ENCODE measurements at regions not wholly inside any gene's neighbourhood (a gene's known extent, or its start where the extent isn't known, plus 50 kb on each side); places are given as distances from the start of the nearest gene placed in this dataset.

DNA sequence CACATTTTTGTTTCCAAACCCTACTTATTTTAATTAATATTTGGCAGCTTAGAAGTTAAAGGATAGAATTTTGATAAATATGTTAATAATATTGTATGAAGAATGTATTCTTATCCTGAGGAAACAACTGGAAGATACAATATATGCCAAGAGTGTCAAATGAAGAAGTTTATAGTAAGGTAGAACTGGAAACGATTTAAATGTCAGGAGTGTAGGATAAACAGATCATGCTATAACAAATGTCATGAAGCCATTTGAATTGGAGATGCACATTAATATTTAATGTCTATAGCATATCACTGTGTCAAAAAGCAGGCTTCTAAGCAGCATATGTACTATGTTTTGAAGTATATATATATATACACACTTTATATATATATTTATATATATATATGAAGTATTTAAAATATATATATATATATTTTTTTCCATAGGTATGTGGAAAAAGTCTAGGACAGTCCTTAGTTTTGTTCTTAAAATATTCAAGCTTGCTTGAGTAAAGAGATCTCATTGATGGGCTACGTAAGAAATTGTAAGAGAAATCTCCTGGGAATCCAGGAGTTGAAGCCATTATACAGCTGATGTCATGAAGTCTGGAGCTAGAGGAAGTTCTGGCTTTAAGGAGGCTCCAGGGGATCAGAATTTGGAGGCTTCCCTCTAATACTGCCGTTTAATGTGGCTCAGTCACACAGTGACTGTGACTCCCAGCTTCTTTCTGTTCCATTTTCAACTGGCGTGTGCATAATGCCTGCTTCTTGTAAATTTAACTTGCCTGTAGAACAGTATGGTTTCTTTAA is 79.9 kb upstream of the MYCBP2 start:
- Mint-ChIP-seq H3K4me3 (no peak overlapping the region), H3K27ac (no peak overlapping the region), H3K36me3 (no peaks in the 10 kb centered on the region), H3K27me3 (no peaks in the 10 kb centered on the region), H3K9me3 (no peaks in the 10 kb centered on the region), H3K4me1 (no peaks in the 10 kb centered on the region)
- no peak for DNase-seq

DNA sequence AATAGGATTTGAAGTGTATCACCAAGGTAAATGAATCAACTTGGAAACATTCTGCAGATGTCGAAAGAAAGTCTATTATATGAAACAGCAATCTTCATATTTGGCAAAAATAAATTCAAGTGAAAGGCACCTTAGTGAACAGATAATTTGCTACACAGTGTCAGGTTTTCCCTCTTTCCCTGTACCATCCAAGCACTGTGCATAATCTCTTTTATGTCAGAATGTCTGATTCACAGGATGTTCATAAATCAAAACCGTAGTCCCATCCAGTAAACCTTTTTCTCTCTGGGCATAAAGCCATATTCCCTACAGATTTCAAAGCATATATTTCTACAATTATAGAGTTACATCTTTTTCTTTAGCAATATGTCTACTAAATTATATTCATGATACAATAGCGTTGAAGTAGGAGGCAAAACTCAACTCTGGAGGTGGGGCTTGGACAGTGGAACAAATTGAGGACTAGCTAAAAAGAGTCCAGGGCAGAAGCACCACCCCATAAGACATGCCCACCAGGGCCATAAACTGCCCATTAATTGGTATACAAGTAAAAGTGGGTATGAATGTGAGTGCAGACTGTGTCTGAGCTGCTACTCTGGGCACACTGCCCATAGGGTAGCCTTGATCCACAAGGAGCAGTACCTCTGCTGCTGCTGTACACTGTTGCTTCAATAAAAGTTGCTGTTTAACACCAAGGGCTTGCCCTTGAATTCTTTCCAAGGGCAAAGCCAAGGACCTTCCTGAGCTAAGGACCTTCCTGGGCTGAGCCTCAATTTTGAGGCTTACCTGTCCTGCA is 72.1 kb upstream of the MYCBP2 start:
- no peak for DNase-seq
- Mint-ChIP-seq H3K27ac (no peak overlapping the region), H3K9me3 (no peaks in the 10 kb centered on the region), H3K36me3 (no peaks in the 10 kb centered on the region), H3K4me1 (no peaks in the 10 kb centered on the region), H3K4me3 (no peak overlapping the region), H3K27me3 (no peaks in the 10 kb centered on the region)

DNA sequence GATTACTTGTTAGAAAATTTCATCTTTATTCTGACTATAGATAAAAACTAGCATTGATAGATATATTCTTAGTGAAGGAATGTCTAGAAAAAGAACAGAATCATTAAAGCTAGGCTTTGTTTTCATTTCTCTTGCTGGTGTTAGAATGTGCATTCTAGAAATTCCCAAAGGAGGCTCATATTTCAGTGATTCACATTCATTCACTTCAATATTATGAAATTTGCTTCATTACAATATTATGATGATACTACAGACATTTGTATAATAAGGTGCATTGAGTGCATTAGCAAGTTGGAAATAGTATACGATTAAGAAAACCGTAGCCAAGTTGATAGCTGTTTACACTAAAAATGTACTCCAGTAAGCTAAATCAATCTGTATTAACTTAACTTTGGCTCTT is 70.7 kb upstream of the MYCBP2 start:
- no peaks in the 10 kb centered on the region for H3K9me3 Mint-ChIP-seq
- H3K27me3 Mint-ChIP-seq: no peaks in the 10 kb centered on the region
- H3K27ac Mint-ChIP-seq: no peak overlapping the region
- H3K4me3 Mint-ChIP-seq: no peak overlapping the region
- no peak for DNase-seq
- no peaks in the 10 kb centered on the region for H3K36me3 Mint-ChIP-seq
- H3K4me1 Mint-ChIP-seq: peaks cover 7% of the 10 kb centered on the region

DNA sequence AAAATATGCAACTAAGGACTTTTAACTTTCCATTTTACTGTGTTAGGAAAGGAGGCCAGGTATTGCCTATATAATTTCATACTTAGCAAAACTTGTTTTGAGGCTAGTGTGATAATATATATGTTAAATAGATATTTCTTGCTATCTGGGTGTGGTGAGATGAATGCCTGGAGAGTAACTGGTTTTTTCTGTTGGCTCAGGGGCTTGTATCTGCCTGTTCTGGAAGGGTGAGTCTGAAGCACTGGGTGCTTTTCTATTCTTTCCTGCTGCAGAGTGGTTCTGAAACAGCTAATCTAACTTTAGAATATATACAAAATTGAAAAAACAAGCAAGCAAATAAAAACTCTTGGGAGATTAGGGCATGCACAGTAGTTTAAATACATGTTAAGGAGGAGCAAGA is 64.6 kb upstream of the MYCBP2 start:
- no peak for DNase-seq
- Mint-ChIP-seq H3K4me1 (peaks cover 22% of the 10 kb centered on the region), H3K27ac (no peak overlapping the region), H3K36me3 (no peaks in the 10 kb centered on the region), H3K4me3 (no peak overlapping the region), H3K27me3 (no peaks in the 10 kb centered on the region), H3K9me3 (no peaks in the 10 kb centered on the region)

DNA sequence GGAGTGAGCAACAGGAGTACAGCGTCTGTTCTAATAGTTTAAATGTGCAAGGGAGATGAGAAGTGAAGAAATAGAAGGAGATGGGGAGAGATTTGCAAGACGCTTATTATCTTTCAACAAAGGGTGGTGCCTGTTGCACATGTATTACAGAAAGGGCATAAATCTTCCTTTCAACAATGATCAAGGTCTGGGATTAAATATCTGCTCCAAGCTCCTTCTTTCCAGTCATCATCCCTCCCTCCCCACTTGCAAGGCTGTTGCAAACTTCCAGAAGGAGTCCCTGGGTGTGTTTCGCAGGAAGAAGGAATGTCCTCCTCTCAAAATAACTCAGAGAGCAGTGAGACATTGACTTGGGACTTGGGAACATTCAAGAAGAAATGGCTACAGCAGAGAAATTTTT is 63.5 kb upstream of the MYCBP2 start:
- H3K27ac Mint-ChIP-seq: no peak overlapping the region
- H3K4me3 Mint-ChIP-seq: no peak overlapping the region
- H3K4me1 Mint-ChIP-seq: peaks cover 22% of the 10 kb centered on the region
- no peaks in the 10 kb centered on the region for H3K36me3 Mint-ChIP-seq
- no peak for DNase-seq
- H3K9me3 Mint-ChIP-seq: no peaks in the 10 kb centered on the region
- H3K27me3 Mint-ChIP-seq: no peaks in the 10 kb centered on the region

DNA sequence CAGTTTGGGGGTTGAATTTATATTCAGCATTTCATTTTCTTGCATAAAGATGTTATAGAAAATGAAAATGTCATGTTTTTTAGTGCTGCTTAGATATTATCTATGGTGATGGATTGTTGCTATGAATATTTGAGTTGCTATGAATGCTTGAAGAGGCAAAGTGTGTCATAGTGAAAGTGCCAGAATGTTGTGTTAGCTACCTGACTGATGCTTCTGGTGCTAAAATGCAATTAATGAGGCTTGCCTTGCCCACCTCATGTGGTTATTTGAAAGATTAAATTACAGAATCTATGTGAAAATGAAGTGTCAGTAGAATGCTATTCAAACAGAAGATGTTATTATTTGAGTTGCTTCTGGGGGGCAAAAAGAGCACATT is 62.7 kb upstream of the MYCBP2 start:
- DNase-seq: no peak
- Mint-ChIP-seq H3K27ac (no peak overlapping the region), H3K9me3 (no peaks in the 10 kb centered on the region), H3K4me1 (peaks cover 22% of the 10 kb centered on the region), H3K27me3 (no peaks in the 10 kb centered on the region), H3K36me3 (no peaks in the 10 kb centered on the region), H3K4me3 (no peak overlapping the region)

DNA sequence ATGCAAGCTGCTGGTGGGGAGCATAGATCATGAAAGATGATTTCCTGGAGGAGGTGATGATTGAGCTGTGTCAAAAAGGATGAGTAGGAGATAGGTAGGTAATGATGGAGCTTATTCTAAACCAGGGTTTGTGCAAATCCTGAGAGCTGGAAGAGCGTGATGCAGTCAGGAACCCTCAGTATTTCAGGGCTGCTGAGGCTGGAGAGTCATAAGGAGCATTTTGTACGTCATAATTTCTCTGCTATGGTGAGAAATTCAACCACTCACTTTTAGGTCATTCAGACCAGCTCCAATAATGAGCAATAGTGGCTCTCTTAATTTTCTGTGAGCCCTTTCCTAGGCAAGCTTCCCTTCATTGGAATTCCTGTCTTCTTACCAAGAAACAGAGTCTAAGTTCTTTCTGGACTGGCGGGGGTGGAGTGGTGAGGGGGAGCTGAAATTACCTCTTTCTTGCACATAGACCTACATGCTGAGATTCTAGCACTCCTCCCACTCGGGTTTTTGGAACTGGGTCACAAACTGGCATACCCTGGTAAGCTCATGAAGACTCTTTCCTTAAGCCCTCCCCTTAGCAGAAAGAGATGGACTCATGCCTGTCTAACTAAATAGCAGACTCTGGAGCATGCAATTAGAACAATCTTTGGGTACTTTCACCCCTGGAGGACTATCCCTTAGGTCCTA is 62.2 kb upstream of the MYCBP2 start:
- no peak overlapping the region for H3K4me3 Mint-ChIP-seq
- no peaks in the 10 kb centered on the region for H3K36me3 Mint-ChIP-seq
- H3K4me1 Mint-ChIP-seq: peaks cover 22% of the 10 kb centered on the region
- no peak for DNase-seq
- H3K27me3 Mint-ChIP-seq: no peaks in the 10 kb centered on the region
- H3K9me3 Mint-ChIP-seq: no peaks in the 10 kb centered on the region
- H3K27ac Mint-ChIP-seq: no peak overlapping the region

DNA sequence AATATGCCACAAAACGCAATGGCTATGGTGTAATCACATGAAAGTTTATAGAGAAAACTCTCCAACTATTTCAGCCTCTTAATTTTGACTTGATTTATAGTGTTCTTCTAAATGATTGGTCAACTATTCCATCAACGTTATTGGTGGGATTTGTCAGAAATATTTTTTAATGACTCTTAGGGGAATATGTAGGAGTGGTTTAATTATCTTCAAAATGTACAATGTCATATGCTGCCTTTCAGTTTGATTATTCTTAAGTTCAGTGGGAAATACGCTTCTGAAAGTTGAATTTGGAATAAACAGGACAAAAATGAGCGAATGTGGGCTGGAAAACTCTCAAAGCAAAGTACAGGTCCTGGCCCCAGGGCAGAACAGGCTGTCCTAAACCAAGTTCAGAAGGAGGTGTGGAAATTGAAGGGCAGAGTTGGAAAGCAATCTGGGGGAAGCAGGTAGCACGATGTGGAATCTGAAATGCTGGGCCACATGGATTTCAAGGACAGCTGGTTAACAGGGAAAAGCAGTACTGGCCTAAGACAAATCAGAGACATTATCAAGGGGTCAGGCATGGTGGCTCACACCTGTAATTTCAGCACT is 60.8 kb upstream of the MYCBP2 start:
- DNase-seq: no peak
- H3K9me3 Mint-ChIP-seq: no peaks in the 10 kb centered on the region
- H3K27ac Mint-ChIP-seq: no peak overlapping the region
- no peak overlapping the region for H3K4me3 Mint-ChIP-seq
- peaks cover 4% of the 10 kb centered on the region for H3K27me3 Mint-ChIP-seq
- no peaks in the 10 kb centered on the region for H3K36me3 Mint-ChIP-seq
- H3K4me1 Mint-ChIP-seq: peaks cover 15% of the 10 kb centered on the region

DNA sequence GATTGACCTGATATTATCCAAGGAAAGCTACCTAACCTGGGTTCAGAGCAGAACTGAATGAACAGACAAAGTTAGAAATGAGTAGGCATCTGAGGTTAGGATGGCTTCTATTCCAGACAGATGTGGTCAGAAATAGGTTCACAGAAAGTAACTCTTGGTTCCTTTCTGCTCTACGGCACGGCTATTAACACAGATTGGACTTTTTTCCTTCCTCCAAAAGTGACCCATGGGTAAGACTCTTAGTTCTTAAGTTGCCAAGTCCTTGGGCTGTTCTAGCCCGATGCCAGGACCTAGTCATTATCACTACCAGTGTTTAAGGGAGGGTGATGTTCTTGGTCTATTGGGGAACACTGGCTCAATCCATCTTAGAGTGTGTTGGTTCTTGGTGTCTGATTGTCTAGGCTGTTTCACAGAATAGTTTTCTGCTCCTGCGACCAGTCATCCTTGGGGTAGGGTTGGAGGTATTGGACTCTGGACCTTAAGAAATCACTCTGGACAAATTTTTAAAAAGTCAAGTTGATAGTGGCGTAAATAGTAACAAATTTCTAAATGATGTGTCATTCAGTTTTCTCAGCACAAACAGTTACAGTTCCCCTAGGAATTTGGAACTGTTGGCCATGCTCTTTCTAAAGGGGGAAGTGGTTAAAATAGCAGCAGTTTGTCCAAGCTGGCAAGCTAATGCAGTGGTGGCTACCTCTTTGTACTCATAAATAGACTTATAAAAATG is 60.1 kb upstream of the MYCBP2 start:
- peaks cover 4% of the 10 kb centered on the region for H3K27me3 Mint-ChIP-seq
- no peaks in the 10 kb centered on the region for H3K9me3 Mint-ChIP-seq
- peaks cover 15% of the 10 kb centered on the region for H3K4me1 Mint-ChIP-seq
- H3K27ac Mint-ChIP-seq: no peak overlapping the region
- H3K36me3 Mint-ChIP-seq: no peaks in the 10 kb centered on the region
- DNase-seq: no peak
- H3K4me3 Mint-ChIP-seq: no peak overlapping the region

DNA sequence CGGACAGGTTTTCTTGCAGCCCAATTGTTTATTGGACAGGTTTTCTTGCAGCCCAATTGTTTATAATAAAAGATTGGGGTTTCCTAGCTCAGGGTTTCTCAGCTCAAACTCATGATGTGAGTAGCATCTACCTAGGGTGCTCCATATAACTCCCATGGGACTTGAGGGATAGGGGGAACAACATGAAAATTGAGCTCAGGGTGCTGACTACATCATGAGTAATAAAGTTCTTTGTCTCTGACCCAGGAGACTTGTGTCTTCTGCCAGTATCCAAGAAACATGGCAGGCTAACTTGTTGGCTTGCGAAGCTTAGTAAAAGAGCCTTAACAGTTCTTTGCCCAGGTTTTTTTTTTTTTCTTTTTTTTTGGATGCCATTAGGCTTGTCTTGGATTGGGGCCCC is 59.2 kb upstream of the MYCBP2 start:
- Mint-ChIP-seq H3K36me3 (no peaks in the 10 kb centered on the region), H3K27me3 (peaks cover 4% of the 10 kb centered on the region), H3K9me3 (no peaks in the 10 kb centered on the region), H3K4me3 (no peak overlapping the region), H3K27ac (peak overlapping the region; percentile 40), H3K4me1 (peaks cover 15% of the 10 kb centered on the region)
- no peak for DNase-seq

DNA sequence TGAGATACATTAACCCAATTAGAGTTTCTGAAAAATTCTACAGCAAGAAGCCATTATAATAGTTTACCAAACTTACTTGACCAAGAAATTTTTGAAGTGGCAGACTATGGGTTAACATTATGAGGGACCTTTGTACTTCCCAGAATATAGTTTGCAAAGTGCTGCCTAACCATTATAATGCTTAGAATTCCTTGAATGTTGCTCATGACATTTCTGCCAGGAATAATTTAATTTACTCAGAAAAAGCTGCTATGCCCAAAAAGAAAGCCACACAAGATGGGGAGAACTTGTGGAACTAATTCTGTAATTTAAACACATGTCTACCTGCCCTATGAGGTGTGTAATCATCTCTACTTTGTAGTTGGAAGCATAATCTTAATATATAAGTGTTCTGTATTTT is 58.1 kb upstream of the MYCBP2 start:
- peaks cover 4% of the 10 kb centered on the region for H3K27me3 Mint-ChIP-seq
- no peaks in the 10 kb centered on the region for H3K36me3 Mint-ChIP-seq
- H3K4me3 Mint-ChIP-seq: no peak overlapping the region
- no peak overlapping the region for H3K27ac Mint-ChIP-seq
- DNase-seq: no peak
- H3K9me3 Mint-ChIP-seq: no peaks in the 10 kb centered on the region
- H3K4me1 Mint-ChIP-seq: peaks cover 15% of the 10 kb centered on the region

DNA sequence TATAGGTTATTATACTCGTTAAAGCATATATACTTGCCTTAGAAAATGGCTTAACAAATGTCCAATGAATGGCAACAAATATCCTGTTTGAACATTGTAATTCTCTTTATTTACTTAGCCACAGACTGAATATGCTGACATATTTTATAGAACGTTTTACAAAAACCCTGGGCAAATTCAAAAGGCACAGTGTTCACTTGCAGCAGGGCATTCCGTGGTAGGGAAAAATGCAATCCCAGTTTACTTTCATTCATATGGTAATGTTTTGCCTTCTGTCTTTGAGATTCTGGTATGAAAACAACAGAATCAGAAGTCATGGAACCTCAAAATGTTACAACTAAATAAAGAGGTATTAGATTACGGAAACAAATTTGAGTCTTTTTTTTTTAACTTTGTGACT is 56.2 kb upstream of the MYCBP2 start:
- Mint-ChIP-seq H3K4me3 (no peak overlapping the region), H3K27me3 (peaks cover 4% of the 10 kb centered on the region), H3K27ac (no peak overlapping the region), H3K36me3 (no peaks in the 10 kb centered on the region), H3K4me1 (peaks cover 5% of the 10 kb centered on the region), H3K9me3 (no peaks in the 10 kb centered on the region)
- DNase-seq: no peak

DNA sequence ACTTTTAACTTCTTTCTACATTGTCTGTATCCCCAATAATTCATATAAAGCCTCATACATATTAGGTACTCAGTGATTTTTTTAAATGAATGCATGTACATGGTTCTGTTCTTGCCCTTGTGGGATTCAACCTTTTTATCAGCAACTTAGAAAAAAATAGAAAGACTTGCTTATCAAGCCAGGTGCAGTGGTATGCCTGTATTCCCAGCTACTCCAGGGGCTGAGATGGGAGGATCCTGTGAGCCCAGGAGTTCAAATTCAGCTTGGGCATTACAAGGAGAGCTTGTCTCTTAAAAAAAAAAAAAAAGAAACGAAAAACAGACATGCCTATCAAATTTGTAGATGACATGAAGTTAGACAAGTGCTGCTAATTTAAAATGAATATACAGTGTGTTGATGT is 54.2 kb upstream of the MYCBP2 start:
- Mint-ChIP-seq H3K9me3 (no peaks in the 10 kb centered on the region), H3K4me1 (no peaks in the 10 kb centered on the region), H3K27ac (no peak overlapping the region), H3K27me3 (peaks cover 4% of the 10 kb centered on the region), H3K4me3 (no peak overlapping the region), H3K36me3 (no peaks in the 10 kb centered on the region)
- no peak for DNase-seq

DNA sequence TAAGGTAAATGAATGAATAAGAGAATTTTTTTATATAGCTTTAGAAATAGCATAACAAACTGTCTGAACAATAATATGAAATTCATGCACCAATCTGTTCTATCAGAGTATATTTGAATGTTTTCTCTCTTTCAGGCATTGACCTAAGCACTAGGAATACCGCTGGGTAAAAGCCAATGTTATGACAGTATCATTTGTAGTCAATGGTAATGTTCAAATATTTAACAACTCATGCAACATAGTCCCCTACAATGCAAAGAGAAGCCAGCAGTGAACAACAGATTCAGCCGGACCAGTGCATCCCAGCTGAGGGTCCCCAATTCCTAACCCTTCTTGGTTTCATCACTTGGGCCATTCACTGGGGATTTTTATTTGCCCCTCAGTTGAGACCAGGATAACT is 52.6 kb upstream of the MYCBP2 start:
- no peak for DNase-seq
- H3K27ac Mint-ChIP-seq: no peak overlapping the region
- peaks cover 4% of the 10 kb centered on the region for H3K27me3 Mint-ChIP-seq
- no peaks in the 10 kb centered on the region for H3K36me3 Mint-ChIP-seq
- no peaks in the 10 kb centered on the region for H3K4me1 Mint-ChIP-seq
- no peaks in the 10 kb centered on the region for H3K9me3 Mint-ChIP-seq
- no peak overlapping the region for H3K4me3 Mint-ChIP-seq

DNA sequence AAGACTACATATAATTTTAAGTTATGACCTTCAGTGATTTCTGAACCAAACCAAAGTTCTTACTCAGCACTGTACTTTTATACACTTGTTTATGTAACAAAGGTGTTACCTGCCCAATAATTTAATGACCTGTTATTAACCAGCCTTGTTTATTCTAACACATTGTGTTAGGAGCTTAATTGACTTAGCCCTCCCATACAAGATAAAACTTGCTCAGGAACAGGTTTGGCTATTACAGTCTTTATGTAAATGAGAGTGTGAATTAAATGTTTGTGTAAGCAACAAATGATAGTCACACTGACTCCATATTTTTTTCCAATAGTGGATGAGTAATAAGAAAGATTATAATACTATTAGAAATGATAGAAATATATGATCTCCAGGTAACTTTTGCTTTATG is 51.8 kb upstream of the MYCBP2 start:
- Mint-ChIP-seq H3K36me3 (no peaks in the 10 kb centered on the region), H3K27me3 (peaks cover 1% of the 10 kb centered on the region), H3K9me3 (no peaks in the 10 kb centered on the region), H3K4me3 (no peak overlapping the region), H3K4me1 (no peaks in the 10 kb centered on the region), H3K27ac (no peak overlapping the region)
- no peak for DNase-seq

Data from activated naive CD8-positive, alpha-beta T cell treated with anti-CD3 and anti-CD28 coated beads for 36 hours (primary cell).